ENCODE measurements at regions not wholly inside any gene's neighbourhood (a gene's known extent, or its start where the extent isn't known, plus 50 kb on each side); places are given as distances from the start of the nearest gene placed in this dataset.

DNA sequence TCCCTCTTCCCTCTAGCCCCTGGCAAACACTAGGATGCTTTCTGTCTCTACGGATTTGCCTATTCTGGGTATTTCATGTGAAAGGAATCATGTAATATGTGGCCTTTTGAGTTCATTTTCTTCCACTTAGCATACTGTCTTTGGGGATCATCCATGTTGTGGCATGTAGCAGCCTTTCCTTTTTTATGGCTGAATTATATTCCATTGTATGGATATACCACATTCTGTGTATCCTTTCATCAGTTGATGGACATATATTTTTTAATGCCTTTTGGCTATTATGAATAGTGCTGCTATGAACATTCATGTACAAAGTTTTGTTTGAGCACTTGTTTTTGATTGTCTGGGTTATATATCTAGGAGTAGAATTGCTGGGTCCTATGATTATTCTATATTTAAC lies 258.4 kb upstream of the CSF3R start:
- no peak for TF ChIP-seq HOXA7 (CRISPR knock-in tag; IDR thresholded peaks at IDR 0.05)
- TF ChIP-seq, protein P1, sequence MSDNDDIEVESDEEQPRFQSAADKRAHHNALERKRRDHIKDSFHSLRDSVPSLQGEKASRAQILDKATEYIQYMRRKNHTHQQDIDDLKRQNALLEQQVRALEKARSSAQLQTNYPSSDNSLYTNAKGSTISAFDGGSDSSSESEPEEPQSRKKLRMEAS (IDR thresholded peaks at IDR 0.05), result no peak

Measured in A549 (cell line).